NCI-H82 treated with DMSO at 0.1 percent for 48 hours (cell line): ENCODE measurements at regions not wholly inside any gene's neighbourhood (a gene's known extent, or its start where the extent isn't known, plus 50 kb on each side); places are given as distances from the start of the nearest gene placed in this dataset.

Experiments used
- DNase-seq: peaks from one replicate; lab custom pipeline; 2025; ENCODE audit not compliant: unreplicated experiment; lab: John Stamatoyannopoulos, UW

DNA sequence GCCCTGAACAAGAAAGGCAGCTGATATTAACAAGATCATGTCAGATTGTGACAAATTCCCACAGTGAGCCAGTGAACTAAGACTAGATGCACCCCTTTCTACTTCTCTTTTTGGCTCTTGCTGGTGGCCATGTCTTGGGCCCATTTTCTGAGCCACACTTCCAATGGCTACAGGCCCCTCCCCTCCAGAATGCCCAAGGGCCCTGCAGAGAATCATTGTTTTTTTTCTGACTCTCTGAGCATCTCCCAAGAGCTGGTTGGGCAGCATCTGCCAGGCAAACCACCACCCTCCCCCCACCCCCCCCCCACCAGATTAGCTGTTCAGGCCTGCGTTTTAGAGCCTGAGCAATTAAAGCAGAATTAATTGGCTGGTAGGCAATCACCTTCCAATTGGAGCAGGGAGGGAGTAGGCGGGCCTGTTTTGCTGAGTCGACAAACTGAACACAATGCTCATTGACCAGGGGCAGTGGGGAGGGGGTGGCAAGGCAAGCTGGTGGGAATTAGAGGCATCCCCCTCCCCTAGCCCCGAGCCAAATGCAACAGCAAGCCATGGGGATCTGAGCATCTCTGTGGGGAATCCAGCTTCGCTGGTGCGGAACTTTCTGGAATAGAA, 541.4 kb downstream of the MN1 start:
- DNase-seq: no peak

DNA sequence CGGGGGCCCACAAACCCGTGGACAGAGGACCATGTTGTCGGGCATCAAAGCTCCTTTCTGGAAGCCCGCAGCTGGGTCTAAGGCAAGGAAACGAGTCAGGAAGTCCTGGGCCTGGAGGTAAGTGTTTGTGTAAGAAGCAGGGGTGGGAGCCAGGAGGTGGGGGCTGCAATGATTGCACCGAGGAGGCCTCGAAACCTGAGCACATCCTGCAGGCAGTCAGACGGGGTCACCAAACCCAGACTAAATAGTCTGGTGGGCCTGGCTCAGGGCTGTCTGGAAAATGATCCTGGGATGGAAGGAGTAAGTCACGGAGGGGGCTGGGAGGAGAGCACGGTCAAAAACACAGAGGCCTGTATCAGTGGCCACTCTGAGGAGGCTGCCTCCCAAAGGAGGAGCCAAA, 539.2 kb downstream of the MN1 start:
- DNase-seq: no peak

DNA sequence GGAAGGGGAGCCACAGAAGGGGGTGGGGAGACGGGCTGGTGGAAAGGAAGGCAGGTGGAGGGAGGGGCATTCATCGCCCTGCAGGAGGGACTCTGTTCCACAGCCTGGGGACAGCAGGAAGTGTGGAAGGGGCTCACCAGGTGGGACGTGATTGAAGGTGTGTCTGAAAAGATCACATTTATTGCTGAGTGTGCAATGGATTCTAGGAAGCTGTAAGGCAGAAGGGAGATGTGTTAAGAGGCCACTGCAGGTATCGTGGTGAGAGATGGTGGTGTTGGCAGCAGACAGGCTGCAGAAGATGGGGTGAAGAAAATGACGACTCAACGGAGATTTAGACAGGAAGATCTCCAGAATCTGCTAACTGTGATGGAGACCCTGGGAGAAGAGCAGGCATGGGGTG, 537.4 kb downstream of the MN1 start:
- DNase-seq: no peak

DNA sequence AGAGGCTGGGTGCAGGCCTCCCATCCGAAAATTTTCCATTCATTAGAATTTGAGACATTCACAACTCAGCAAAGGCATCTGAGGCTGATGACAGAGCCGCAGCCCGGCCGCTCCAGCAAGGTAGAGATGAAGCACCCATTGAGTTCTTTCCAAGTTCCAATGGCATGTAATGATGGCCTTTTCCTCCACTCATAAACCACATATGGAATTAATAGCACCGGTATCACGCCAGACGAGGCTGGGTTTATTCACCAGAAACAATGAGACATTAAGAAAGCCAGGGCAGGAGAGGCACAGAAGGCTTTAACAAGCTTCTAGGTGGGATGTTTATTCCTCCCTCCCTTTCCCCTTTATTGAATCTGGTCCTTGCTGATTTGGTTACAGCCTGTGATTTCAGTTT, 534.4 kb downstream of the MN1 start:
- no peak for DNase-seq

DNA sequence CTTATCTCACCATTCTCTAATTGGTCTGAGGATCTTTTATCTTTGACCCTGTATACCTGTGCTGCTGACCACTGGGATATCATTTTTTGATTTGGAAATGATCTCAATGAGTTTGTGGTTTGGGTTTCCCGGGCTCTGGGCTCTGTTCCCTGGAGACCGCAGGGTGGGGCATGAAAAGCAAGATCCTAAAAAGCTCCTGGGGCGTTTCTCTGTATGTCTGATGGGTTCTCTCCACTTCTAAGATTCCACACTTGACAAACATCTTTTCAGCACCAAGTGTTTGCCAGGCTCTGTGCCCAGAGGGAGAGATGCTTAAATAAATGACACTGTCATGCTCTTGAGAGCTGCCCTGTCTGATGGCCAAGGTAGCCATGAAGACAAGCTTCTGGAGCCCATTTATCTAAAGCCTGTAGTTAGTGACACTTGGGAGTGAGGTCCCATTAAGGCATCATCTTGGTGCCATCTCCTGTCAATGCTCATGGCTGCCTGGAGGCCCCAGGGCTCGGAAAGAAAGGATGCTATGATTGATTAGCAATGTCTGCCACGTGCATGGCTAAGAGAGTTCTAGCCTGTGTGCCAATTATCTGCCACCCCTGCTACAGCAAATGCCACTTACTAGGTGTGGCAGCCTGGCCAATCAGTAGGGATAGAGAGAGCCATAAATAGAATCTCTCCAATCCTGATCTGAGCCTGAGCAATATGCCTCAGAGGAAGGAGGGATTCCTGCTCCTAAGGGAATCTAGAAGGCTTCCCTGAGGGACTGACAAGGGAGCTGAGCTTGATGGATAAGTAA, 531.6 kb downstream of the MN1 start:
- no peak for DNase-seq

DNA sequence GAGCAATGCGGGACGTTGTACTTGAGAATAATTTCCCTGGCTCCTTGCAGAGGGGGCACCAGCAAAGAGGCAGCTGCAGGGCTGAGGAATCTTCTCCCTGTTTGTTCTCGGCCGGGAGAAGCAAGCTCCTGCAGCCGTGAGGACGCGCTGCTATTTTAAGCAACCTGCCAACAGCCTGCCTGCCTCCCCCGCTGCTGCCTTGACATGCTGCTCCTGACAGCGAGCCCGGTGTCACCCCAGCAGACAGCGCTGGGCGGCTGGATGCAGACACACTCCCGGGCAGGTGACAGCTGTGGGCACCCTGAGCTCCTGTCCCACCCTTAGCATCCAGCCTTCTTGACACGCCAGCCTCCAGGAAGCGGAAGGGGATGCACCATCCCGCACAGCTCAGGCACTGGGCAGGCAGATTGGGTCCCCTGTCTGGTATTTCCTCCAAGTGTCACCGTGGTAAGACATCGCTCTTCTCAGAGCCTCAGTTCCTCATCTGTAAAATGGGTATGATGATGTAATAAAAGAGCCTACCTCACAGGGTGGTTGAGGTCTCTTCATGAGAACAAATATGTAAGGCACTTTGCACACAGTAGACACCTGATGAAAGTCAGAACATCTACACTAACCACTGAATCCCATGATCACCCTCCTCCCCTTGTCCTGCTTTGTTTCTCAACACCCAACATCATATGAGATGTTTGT, 530.6 kb downstream of the MN1 start:
- no peak for DNase-seq

DNA sequence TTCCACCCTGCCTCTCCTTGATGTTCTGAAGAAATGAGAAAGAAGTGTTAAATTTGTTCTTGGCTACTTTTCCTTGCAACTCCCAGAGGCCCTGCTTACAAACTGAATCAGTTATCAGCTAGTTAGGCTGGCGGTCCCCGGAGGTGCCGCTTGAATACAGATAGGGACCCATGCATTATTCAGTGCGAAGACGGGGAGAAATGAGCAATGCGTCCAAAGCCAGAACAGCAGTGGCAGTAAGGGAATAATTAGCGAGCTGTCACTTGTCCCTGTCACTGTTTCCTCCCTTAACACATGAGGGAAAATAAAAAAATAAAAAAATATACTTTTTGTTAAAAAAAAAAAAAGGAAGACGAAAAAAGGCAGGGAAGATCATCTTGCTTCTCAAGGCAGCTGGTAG, 528.1 kb downstream of the MN1 start:
- no peak for DNase-seq

DNA sequence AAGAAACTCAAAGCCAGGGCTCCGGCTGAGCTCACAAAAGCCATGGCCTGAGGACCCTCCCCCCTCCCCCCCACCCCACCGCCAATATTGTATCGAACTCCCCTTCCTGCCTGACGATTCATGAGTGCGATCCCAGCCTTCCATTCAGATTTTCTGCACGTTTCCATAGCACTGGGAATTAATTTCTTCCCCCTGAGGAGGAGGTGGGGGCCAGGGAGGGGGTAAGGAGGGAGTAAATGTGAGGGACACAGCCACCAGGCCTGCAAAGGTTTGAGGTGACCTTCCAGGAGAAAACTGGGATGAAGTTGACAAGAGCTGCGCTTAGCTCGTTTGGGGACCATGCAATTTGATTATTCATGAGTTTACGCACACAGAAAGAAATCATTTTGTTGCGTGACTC, 527.7 kb downstream of the MN1 start:
- no peak for DNase-seq

DNA sequence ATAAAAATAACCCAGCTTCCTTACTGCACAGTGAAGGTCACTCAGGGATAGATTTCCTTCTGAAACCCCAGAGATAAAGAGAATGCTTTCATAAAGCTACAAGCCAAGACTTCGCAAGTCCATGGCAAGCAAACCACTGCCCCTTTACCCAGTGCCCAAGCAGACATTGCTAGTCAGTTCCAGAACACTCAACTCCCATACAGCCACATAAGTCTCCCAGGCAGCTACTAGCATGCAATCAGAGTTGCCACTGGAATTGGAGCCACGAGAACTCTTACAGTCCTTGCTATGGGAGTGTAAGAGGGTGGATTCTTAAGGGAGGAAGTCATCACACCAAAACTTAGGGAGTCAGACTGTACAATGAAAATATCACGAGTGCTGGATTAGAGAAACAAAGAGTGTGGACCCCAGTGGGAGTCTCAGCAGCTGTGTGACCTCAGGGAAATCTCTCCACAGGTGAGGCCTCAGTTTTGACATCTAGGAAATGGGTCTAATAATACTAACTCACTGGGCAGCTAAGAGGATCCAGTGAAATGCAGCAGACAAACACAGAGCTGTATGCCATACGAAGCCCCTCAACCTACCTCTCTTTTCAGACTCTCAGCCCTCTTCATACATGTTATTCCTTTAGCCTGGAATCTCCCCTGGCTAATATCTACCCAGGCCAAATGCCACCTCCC, 526.6 kb downstream of the MN1 start:
- no peak for DNase-seq

DNA sequence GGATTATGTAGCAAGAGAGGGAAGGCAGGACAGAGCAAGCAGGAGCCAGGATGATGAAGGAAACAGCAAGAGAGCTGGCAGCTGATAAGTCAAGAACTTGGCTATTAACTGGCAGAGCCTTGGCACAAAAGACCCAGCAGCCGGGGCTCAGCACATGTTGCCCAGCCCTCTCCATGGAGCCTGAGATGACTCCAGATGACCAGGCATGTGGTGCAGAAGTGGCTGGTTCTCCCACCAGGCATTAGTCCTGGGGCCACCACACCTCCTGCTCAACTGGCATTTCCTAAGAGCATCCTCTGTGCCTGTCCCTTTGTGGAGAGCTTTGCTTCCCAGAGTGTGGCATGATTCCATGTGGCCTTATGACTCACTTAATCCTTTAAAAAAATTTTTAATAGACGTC, 522.6 kb downstream of the MN1 start:
- no peak for DNase-seq

DNA sequence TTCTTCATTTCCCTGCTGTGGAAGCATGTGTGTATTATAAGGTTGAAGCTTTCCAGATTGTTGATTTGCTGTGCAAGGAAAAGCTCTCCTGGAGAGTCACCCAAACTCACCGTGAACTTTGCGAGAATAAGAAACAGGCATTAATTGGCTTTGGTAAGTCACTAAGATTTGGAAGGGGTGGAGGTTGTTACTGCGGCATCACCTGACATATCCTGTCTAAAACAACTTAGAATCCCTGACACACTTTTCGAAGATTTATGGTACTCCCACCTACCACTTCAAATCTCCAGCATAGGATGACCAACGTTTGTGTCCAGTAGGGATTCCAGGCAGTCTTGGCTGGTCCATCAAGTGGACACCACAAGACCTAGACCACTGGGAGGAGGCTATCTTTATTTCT, 518.3 kb downstream of the MN1 start:
- no peak for DNase-seq

DNA sequence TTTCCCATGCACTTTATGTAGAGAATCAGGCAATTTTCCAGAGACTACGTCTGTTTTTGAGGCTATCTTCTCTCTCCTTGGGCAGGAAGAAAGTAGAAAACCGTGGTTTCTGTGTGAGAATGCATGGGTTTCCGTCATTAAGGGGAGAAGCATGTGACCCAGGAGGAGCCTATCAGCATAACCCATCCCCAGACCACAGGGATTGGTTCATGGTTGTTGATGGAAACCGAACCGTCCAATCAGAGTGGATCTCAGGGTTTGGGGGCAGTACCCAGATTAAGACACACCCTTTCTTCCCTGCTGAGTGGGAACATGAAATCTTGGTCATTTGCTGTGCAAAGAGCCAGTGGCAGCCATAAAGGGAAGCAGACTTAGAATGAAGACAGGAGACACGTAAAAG, 517.8 kb downstream of the MN1 start:
- DNase-seq: no peak

DNA sequence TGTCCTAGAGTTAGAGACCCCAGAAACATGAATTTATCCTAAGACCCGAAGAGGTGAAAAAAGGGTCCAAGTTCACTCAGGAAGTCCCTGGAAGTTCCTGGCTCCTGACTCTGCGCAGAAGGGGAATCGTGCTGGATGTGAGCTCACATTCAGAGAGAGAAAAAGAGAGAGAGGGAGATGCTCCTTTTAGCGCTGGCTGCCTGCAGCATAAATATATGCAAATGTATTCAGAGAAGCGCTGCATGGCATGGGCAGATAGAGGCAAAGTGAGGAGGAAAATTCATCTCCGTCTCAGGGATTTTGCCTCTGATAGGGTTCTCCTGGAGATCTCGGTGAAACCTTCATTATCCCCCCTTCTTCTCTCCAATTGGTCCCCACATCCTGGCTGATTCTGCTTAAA, 517.2 kb downstream of the MN1 start:
- DNase-seq: no peak

DNA sequence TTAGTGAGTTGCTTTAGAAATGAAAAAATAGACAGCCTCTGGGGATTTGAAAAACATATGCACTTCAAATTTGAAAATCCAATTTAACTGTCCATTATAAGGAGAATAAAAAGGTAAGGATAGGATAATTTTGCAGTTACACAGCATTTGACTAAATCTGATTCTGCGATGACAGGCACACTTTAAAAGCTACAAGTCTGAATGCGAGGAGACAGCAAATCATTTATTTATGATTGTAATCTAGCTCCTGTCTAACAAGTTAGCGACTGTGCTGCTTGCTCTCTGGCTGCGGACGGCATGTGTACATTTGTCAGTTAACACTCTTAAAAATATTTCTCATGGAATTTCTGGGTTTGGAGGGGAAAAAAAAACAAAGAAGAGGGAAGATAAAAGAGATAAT, 514.8 kb downstream of the MN1 start:
- no peak for DNase-seq

DNA sequence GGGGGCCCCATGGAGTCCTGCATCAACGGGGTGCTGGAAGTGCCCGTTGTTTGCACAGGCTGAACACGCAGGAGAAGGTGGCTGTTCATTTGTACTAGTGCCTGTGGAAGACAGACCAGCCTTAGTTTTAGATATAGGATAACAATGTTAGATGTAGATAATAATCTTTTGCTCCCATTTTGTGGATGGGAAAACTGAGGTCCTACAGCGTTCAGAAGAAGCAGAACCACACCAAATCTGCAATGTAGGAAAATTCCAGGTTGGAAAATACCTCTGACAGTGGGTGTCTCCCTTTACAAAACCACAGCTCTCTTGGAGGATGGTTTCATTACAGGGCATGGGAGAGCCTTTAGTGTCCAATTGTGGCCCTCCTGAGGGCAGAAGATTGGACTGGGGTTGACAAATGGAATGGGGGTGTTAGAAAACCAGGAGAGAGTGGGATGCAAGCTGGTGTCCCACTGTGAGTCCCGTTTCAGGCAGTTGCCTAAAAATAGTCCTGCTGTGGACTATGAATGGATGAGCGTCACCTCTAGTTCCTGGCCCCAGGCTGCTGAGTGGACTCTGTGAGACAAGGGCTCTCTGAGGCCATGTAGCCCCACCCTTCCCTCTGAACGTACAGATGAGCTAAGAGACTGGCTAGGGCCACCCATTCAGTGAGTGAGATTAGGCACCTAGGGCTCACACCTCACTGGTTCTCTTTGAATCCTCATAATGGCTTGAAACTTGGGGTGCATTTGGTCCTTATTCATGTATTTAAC, 508.8 kb downstream of the MN1 start:
- DNase-seq: no peak

DNA sequence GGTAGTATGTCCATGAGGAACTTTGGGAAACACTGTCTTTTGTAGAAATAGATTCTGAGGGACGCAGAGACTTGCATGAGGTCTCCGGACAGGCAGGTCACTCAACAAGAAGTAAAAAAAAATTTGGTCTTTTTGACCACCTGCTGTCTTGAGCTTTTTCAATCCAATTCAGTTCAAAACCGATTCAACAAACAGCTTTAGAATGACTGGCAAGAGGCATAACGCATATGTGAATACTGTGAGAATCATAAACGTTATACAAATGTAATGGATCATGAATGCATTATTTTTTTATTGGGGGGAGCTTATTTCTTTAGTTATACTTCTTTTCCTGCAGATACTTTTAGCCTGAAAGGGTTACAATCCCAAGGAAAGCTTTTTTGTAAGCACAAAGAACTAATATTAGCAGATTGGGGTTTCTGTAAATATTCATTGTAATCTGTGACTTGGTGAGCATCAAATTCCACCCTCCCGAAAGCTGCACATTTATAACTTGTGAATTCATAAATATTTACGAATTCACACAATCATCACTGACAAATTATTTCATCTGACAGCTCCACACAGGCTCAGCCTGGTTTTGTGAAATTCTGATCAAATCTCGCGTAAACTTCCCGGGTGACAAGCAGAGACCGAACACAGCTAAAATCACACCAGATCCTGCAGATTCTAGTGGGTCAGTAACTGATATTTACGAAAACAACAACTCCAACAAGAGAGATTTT, 507.7 kb downstream of the MN1 start:
- DNase-seq: no peak

DNA sequence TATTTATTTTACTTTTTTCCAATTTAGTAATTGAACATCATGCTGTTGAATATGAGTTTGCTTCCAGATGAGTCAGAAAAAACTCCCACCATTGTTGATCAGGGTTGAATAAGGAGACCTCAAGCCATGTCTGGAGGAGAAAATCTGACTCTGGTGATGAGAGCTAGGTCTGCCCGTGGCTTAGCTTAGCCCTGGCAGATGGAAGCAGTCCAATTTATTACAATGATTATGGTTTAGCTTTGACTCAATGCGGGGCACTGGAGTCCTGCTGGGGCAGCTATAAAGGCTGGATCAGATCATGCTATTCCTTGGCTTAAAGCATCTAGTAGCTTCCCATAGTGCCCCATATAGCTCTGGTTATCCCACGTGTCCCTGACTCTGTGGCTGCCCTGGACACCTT, 506.5 kb downstream of the MN1 start:
- DNase-seq: no peak

DNA sequence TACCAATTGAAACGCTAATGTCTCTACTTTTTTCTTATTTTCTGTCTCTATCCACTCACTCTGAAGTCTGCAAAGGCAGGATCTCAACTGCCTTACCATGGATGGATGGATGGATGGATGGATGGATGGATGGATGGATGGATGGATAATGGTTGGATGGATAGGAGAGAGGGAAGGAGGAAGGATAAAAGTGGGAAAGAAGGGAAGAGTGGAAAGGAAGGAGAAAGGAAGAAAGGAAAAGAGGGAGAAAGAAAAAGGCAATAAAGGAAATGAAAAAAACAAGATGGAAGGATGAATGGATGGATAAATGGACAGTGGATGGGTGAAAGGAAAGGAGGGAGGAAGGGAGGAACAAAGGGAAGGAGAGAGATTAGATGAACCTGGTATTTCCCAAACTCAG, 506.0 kb downstream of the MN1 start:
- DNase-seq: no peak

DNA sequence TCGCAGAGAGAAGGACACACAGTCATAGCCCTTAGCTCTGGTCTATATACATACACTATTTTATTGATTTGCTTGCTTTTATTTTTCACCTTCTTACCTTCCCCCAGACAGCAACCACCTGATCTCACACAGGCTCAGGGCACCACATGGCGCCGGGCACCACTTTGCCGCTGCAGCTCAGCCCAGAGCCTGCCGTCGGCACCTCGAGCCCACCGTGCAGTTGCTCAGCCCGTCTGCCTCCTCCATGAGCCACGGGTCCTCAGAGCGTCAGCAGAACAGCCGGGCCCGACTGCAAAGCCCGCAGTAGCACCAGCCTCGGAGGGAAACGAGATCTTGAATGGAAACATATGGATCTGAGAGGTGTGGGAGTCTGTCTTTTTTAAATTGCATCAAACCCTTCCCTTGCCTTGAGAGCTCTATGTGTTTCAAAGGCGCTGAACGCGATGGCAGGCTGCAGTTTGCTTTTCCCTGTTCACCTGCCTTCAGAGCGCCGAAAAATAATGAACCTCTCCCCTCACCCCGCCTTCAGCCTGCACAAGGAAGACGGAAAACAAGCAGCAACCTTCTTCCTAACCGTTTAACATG, 505.4 kb downstream of the MN1 start:
- DNase-seq: no peak

DNA sequence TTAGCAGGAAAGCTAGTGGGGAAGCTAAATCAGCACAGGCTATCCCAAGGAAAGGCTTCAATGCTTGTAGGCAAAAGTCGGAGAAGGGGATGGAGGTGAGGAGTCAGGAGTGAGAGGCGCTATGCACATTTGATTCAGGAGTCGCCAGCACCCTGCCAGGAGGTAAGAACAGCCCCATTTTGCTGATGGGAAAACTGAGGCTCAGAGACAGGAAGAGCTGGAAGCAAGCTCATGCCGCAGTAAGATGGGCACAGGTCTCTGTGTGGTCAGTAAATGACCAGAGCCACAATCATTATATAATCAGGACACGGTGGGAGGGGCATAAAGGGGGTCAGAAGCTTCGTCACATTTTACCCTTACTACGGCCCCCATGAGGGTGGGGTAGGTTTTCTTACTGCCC, 504.4 kb downstream of the MN1 start:
- DNase-seq: no peak
